OCI-LY1 (cell line): ENCODE measurements at regions not wholly inside any gene's neighbourhood (a gene's known extent, or its start where the extent isn't known, plus 50 kb on each side); places are given as distances from the start of the nearest gene placed in this dataset.

ENCODE experiments used
- CTCF ChIP-seq: fragments of 200-600 bp; sonication (generic), shearing (Covaris generic); IDR thresholded peaks from 2 replicates; pipeline ENCODE4 v1.5.1; 2017; ENCODE audit warnings: mild to moderate bottlenecking, antibody characterized with exemption, low read length, moderate library complexity, mixed read lengths
- EZH2 ChIP-seq: fragments of 200-600 bp; sonication (generic), shearing (Covaris generic); IDR thresholded peaks from 2 replicates; pipeline ENCODE4 v1.8.0; 2017; ENCODE audit warnings: borderline replicate concordance, mixed run types, mild to moderate bottlenecking, antibody characterized with exemption, low read length, moderate library complexity, mixed read lengths

DNA sequence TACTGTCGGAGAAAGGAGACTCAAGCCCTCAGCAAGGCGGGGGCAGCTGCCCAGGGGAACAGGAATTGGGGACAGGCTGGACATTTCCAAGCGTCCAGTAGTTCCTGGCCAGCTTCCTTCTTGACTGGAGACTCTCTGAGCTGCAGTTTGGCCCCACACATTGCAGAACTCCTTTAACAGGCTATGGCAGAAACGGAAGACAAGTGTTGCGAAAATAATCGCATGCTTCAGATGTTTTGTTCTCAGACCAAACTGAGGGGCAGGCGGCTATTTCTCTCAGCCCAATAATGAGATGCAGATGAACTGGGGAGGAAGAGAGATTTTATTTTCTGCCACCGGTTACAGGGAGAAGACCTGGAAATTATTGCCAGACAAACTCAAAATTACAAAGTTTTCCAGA lies 88.0 kb upstream of the PFKP start:
- TF ChIP-seq CTCF (no peak), EZH2 (no peak)
